OCI-LY3 (cell line): ENCODE measurements at regions not wholly inside any gene's neighbourhood (a gene's known extent, or its start where the extent isn't known, plus 50 kb on each side); places are given as distances from the start of the nearest gene placed in this dataset.

Experiments used
- EZH2phosphoT487 ChIP-seq: fragments of 200-600 bp; shearing (Covaris generic); IDR thresholded peaks from 2 replicates; pipeline ENCODE4 v1.6.1; 2018; ENCODE audit warnings: antibody characterized with exemption, mixed run types, low read depth
- TF ChIP-seq, protein P1 (sequence below): fragments of 200-600, 300-600 bp; sonication (generic); IDR thresholded peaks from 2 replicates; pipeline ENCODE4 v1.5.1; 2014; ENCODE audit warnings: antibody characterized with exemption, low read length, low read depth

DNA sequence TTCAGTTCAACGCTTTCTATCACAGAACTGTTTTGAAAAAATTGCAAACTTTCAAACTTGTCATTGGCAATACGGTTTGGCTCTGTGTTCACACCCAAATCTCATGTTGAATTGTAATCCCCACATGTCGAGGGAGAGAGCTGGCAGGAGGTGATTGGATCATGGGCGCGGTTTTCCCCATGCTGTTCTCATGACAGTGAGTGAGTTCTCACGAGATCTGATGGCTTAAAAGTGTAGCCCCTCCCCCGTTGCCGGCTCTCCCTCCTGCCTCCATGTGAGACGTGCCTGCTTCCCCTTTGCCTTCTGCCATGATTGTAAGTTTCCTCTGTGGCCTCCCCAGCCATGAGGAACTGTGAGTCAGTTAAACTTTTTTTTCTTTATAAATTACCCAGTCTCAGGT lies 1144.0 kb downstream of the BRD1 start:
- TF ChIP-seq, protein P1, sequence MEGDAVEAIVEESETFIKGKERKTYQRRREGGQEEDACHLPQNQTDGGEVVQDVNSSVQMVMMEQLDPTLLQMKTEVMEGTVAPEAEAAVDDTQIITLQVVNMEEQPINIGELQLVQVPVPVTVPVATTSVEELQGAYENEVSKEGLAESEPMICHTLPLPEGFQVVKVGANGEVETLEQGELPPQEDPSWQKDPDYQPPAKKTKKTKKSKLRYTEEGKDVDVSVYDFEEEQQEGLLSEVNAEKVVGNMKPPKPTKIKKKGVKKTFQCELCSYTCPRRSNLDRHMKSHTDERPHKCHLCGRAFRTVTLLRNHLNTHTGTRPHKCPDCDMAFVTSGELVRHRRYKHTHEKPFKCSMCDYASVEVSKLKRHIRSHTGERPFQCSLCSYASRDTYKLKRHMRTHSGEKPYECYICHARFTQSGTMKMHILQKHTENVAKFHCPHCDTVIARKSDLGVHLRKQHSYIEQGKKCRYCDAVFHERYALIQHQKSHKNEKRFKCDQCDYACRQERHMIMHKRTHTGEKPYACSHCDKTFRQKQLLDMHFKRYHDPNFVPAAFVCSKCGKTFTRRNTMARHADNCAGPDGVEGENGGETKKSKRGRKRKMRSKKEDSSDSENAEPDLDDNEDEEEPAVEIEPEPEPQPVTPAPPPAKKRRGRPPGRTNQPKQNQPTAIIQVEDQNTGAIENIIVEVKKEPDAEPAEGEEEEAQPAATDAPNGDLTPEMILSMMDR = no peak
- TF ChIP-seq EZH2phosphoT487 = no peak
